Karpas-422 (cell line): ENCODE measurements at regions not wholly inside any gene's neighbourhood (a gene's known extent, or its start where the extent isn't known, plus 50 kb on each side); places are given as distances from the start of the nearest gene placed in this dataset.

ENCODE experiments used
- DNase-seq: peaks from one replicate; pipeline ENCODE4 v3.0.0-alpha.2; 2015
- H2AFZ ChIP-seq: fragments of 200-600 bp; sonication (generic); 2 replicates; pipeline ENCODE4 v1.6.1; 2014; ENCODE audit warnings: antibody characterized with exemption, low read length, mixed read lengths
- H3K27ac ChIP-seq: fragments of 200-600 bp; sonication (generic); 2 replicates; pipeline ENCODE4 v1.5.1; 2014; ENCODE audit warnings: mild to moderate bottlenecking, low read length, moderate library complexity
- H3K27me3 ChIP-seq: fragments of 200-600 bp; sonication (generic); 2 replicates; pipeline ENCODE4 v1.6.1; 2014; ENCODE audit warnings: low read length, mixed read lengths
- H3K36me3 ChIP-seq: fragments of 200-600 bp; sonication (generic); 2 replicates; pipeline ENCODE4 v1.6.1; 2014; ENCODE audit warnings: low read length, mixed read lengths; ENCODE audit not compliant: insufficient read depth
- H3K4me1 ChIP-seq: fragments of 200-600 bp; sonication (generic); 2 replicates; pipeline ENCODE4 v1.6.1; 2014; ENCODE audit warnings: mild to moderate bottlenecking, low read length, mixed read lengths
- H3K4me2 ChIP-seq: fragments of 200-600 bp; sonication (generic); 2 replicates; pipeline ENCODE4 v1.6.1; 2014; ENCODE audit warnings: low read length, low read depth, mild to moderate bottlenecking; ENCODE audit not compliant: poor library complexity, severe bottlenecking
- H3K4me3 ChIP-seq: fragments of 200-600 bp; sonication (generic); 2 replicates; pipeline ENCODE4 v1.5.1; 2014; ENCODE audit warnings: mild to moderate bottlenecking, antibody characterized with exemption, low read length, mixed read lengths
- H3K79me2 ChIP-seq: fragments of 200-600 bp; sonication (generic); 2 replicates; pipeline ENCODE4 v1.6.1; 2014; ENCODE audit warnings: mild to moderate bottlenecking, low read length, mixed read lengths
- H3K9ac ChIP-seq: fragments of 200-600 bp; sonication (generic); 2 replicates; pipeline ENCODE4 v1.6.0; 2014; ENCODE audit warnings: low read length
- H3K9me2 ChIP-seq: fragments of 200-600 bp; sonication (generic), shearing (Covaris generic); replicated peaks from 2 replicates; pipeline ENCODE4 v1.6.0; 2014; ENCODE audit warnings: mild to moderate bottlenecking, low read length, moderate library complexity; ENCODE audit not compliant: insufficient read depth
- H3K9me3 ChIP-seq: fragments of 300-700, 200-600 bp; sonication (generic); 2 replicates; pipeline ENCODE4 v1.6.1; 2014; ENCODE audit warnings: low read length, mixed read lengths
- H4K20me1 ChIP-seq: fragments of 200-600 bp; sonication (generic); 2 replicates; pipeline ENCODE4 v1.6.1; 2014; ENCODE audit warnings: mild to moderate bottlenecking, antibody characterized with exemption, low read length, low read depth; ENCODE audit not compliant: insufficient read depth

GRCh38 chr3:99410789-99411311, 227.5 kb upstream of the COL8A1 start:
- no peaks in the 10 kb centered on the region for H3K9me3 ChIP-seq
- H3K4me2 ChIP-seq, result no peak overlapping the region
- no peaks in the 10 kb centered on the region; the same call in 1 of the 2 replicates for H3K27me3 ChIP-seq
- DNase-seq, result no peak
- H3K36me3 ChIP-seq, result no peaks in the 10 kb centered on the region
- H3K27ac ChIP-seq, result no peak overlapping the region
- no peaks in the 10 kb centered on the region; the same call in 1 of the 2 replicates for H3K9me2 ChIP-seq
- no peaks in the 10 kb centered on the region for H3K4me1 ChIP-seq
- no peak overlapping the region for H3K4me3 ChIP-seq
- H4K20me1 ChIP-seq, result no peaks in the 10 kb centered on the region
- H3K79me2 ChIP-seq, result no peaks in the 10 kb centered on the region
- H2AFZ ChIP-seq, result no peak overlapping the region
- H3K9ac ChIP-seq, result no peak overlapping the region

DNA sequence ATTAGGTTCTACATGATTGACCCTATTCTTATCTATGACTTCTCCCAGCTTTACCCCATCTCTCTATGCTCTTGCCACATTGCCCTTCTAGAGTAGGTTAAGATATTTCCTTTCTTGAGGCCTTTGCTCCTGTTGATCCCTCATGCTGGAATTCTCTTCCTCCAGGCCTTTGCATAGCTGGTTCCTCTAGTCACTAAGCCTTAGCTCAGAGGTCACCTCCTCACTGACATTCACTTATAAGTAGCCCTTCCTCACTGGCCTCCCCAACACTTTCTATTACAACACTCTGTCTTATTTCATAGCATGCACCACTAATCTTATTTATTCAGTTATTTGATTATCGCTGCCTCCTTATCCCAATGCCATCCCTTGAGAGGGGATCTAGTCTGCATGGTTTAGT, 228.4 kb upstream of the COL8A1 start:
- H2AFZ ChIP-seq, result no peak overlapping the region

DNA sequence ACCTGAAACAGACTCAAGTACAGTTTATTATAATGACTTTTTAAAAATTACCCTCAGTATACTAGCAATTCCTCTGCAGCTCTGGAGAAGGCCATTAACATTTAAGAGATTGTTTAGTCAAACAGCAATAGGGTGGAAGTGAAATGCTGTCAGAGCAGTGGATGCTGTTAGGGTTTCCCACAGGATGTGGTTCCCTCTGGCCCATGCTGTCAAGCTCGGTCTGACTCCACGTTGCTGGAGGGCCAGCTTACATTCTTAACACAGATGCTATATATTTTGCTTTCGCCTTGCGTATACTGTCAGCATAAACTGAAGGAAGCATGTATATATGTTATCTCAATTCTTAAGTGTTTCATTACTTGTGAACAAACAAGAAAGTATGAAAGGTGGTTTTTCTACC, 231.1 kb upstream of the COL8A1 start:
- Histone ChIP-seq H3K27me3 (no peaks in the 10 kb centered on the region), H3K36me3 (no peaks in the 10 kb centered on the region), H2AFZ (no peak overlapping the region), H3K27ac (no peak overlapping the region), H3K9ac (no peak overlapping the region), H3K4me1 (no peaks in the 10 kb centered on the region), H3K9me3 (no peaks in the 10 kb centered on the region), H3K4me2 (no peak overlapping the region), H3K9me2 (no peaks in the 10 kb centered on the region; the same call in 1 of the 2 replicates), H4K20me1 (no peaks in the 10 kb centered on the region), H3K79me2 (no peaks in the 10 kb centered on the region), H3K4me3 (no peak overlapping the region)
- no peak for DNase-seq

More for the DNA sequence above, 228.4 kb upstream of the COL8A1 start:
- H3K4me2 ChIP-seq, result no peak overlapping the region
- no peaks in the 10 kb centered on the region for H3K4me1 ChIP-seq
- DNase-seq, result no peak
- H3K27me3 ChIP-seq, result no peaks in the 10 kb centered on the region
- no peak overlapping the region for H3K4me3 ChIP-seq
- no peak overlapping the region for H3K9ac ChIP-seq
- H3K36me3 ChIP-seq, result no peaks in the 10 kb centered on the region
- no peak overlapping the region for H3K27ac ChIP-seq
- H3K9me3 ChIP-seq, result no peaks in the 10 kb centered on the region
- no peaks in the 10 kb centered on the region for H4K20me1 ChIP-seq
- H3K79me2 ChIP-seq, result no peaks in the 10 kb centered on the region
- H3K9me2 ChIP-seq, result no peaks in the 10 kb centered on the region; the same call in 1 of the 2 replicates

- Histone ChIP-seq H3K36me3 (no peaks in the 10 kb centered on the region), H3K9me2 (no peaks in the 10 kb centered on the region), H3K27me3 (no peaks in the 10 kb centered on the region), H3K9me3 (peaks cover 2% of the 10 kb centered on the region; the same call in 1 of the 2 replicates), H4K20me1 (no peaks in the 10 kb centered on the region), H3K9ac (no peak overlapping the region), H3K79me2 (no peaks in the 10 kb centered on the region), H3K4me2 (no peak overlapping the region), H3K4me3 (no peak overlapping the region), H2AFZ (no peak overlapping the region), H3K27ac (no peak overlapping the region), H3K4me1 (no peaks in the 10 kb centered on the region)
- no peak for DNase-seq
Observed at GRCh38 chr3:99402755-99403154, 235.6 kb upstream of the COL8A1 start.

GRCh38 chr3:99400352-99400751, 238.0 kb upstream of the COL8A1 start:
- DNase-seq, result no peak
- no peak overlapping the region for H3K4me2 ChIP-seq
- peaks cover 2% of the 10 kb centered on the region; the same call in 1 of the 2 replicates for H3K9me3 ChIP-seq
- H3K27ac ChIP-seq, result no peak overlapping the region
- H3K9me2 ChIP-seq, result no peaks in the 10 kb centered on the region
- no peak overlapping the region for H3K4me3 ChIP-seq
- no peak overlapping the region for H3K9ac ChIP-seq
- H3K27me3 ChIP-seq, result no peaks in the 10 kb centered on the region
- no peaks in the 10 kb centered on the region for H3K4me1 ChIP-seq
- H3K36me3 ChIP-seq, result no peaks in the 10 kb centered on the region
- H3K79me2 ChIP-seq, result no peaks in the 10 kb centered on the region
- no peaks in the 10 kb centered on the region for H4K20me1 ChIP-seq
- H2AFZ ChIP-seq, result no peak overlapping the region

DNA sequence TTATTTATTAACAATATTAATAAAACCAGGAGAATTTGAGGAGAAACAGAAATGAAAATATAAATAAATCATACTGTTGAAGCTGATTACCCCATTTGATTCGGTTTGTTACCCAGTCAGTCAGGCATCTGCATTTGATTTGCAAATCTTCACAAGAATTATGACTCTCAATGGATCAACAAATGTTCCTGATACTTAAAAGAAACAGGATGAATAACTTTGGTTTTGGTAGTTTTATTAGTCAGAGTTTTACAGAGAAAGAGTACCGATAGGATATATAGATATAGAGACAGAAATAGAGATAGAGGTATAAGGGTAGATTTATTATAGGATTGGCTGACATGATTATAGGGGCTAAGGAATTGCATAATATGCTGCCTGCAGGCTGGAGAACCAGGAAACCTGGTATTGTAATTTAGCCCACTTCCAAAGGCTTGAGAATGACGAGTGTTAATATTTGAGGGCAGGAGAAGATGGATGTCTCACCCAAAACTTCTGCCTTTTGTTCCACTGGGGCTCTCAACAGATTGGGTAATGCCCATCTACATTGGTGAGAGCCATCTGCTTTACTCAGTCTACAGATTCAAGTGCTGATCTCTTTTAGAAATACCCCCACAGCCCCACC, 241.6 kb upstream of the COL8A1 start:
- Histone ChIP-seq H3K36me3 (no peaks in the 10 kb centered on the region), H3K9me2 (no peaks in the 10 kb centered on the region), H3K27ac (no peak overlapping the region), H3K27me3 (no peaks in the 10 kb centered on the region), H4K20me1 (no peaks in the 10 kb centered on the region), H3K4me1 (no peaks in the 10 kb centered on the region), H3K79me2 (no peaks in the 10 kb centered on the region), H3K9me3 (peaks cover 2% of the 10 kb centered on the region; the same call in 1 of the 2 replicates), H2AFZ (no peak overlapping the region), H3K4me2 (no peak overlapping the region), H3K9ac (no peak overlapping the region), H3K4me3 (no peak overlapping the region)
- DNase-seq, result no peak

DNA sequence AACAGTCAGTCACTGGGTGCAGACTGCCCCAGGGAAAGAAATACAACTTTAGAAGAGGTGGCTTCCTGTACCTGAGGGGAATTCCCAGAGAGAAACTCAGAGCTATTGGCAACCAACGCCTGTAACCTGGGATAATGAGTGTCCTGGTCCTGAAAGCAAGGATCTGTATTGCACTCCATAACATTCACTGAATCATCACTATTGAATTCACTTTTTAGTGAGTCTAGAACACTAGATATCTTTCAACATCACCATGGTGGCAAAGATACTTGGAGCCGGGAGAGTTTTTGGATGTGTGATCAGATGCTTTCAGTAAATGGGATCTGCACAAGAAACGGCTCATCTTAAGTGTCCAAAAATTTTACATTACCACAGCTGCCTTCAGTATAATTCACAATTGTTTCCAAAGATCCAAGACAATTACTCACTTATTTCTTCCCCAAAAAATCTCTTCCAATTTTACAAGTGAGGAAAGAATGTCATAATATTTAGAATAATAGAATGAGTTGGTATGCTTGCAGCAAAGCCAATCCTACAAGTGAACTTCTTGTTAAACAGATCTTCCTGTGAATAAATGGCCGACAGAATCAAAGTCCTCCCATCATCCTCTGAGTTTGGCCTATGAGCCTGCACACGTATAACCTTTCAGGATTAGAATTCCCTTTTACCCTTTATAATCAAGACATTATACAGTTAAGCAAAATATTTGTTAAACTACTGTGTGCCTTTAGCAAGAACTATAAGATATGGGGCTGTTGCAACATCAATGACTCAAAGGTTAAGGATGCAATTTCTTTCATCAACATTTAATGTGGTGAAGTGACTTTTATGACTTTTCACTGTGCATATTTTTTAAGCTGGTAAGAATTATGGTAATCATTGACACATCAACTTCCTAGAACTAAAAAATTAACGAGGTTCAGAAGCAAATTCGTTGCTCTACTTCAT, 243.3 kb upstream of the COL8A1 start:
- Histone ChIP-seq H3K79me2 (no peaks in the 10 kb centered on the region), H3K27ac (no peak overlapping the region), H2AFZ (no peak overlapping the region), H3K4me2 (no peak overlapping the region), H3K9ac (no peak overlapping the region), H3K27me3 (no peaks in the 10 kb centered on the region), H3K9me3 (peaks cover 2% of the 10 kb centered on the region; the same call in 1 of the 2 replicates), H3K4me1 (no peaks in the 10 kb centered on the region), H3K9me2 (no peaks in the 10 kb centered on the region), H3K4me3 (no peak overlapping the region), H3K36me3 (no peaks in the 10 kb centered on the region), H4K20me1 (no peaks in the 10 kb centered on the region)
- no peak for DNase-seq

DNA sequence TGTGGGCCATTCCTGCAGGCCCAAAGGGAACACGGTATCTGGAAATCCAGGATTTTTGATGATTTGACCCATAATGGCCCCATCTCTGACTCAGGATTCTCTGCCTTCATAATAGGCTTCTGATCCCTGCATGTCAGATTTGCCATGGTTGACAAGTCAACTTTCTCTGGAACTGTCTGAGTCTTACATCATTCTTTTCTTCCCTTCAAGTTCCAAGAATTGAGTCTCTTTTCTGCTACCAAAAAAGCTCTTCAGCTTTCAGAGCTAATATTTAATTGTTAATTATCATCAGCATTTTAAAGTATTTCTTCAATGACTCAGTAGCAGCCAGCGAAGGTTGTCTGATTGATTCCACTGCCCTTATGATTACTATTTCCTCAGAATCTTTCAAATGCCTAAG, 244.4 kb upstream of the COL8A1 start:
- Histone ChIP-seq H3K27me3 (no peaks in the 10 kb centered on the region), H3K4me1 (no peaks in the 10 kb centered on the region), H3K27ac (no peak overlapping the region), H2AFZ (no peak overlapping the region), H3K9me3 (no peaks in the 10 kb centered on the region; the same call in 1 of the 2 replicates), H3K79me2 (no peaks in the 10 kb centered on the region), H4K20me1 (no peaks in the 10 kb centered on the region), H3K4me3 (no peak overlapping the region), H3K9me2 (no peaks in the 10 kb centered on the region), H3K4me2 (no peak overlapping the region), H3K36me3 (no peaks in the 10 kb centered on the region), H3K9ac (no peak overlapping the region)
- DNase-seq, result no peak
